ENCODE measurements at regions not wholly inside any gene's neighbourhood (a gene's known extent, or its start where the extent isn't known, plus 50 kb on each side); places are given as distances from the start of the nearest gene placed in this dataset.

GRCh38 chr13:47168066-47168465 is 271.2 kb upstream of the HTR2A start:
- intact Hi-C loops (cut with DNase I): no loop called here
- no peaks in the 10 kb centered on the region for H3K27me3 ChIP-seq
- H3K4me1 ChIP-seq: no peaks in the 10 kb centered on the region
- DNase-seq: no peak
- no peak for TF ChIP-seq CTCF (IDR thresholded peaks at IDR 0.05)
- H3K4me3 ChIP-seq: no peak overlapping the region
- H3K27ac ChIP-seq: no peak overlapping the region
- H3K36me3 ChIP-seq: no peaks in the 10 kb centered on the region
- no peaks in the 10 kb centered on the region for H3K9me3 ChIP-seq
- no peak overlapping the region for H3K9ac ChIP-seq (ENCODE audit: low read depth in 2 of 2, low read length in 2 of 2)

GRCh38 chr13:47166336-47166735 is 269.5 kb upstream of the HTR2A start:
- Histone ChIP-seq H3K27me3 (no peaks in the 10 kb centered on the region), H3K9me3 (no peaks in the 10 kb centered on the region), H3K4me3 (no peak overlapping the region), H3K36me3 (no peaks in the 10 kb centered on the region), H3K4me1 (no peaks in the 10 kb centered on the region), H3K9ac (ENCODE audit: low read depth in 2 of 2, low read length in 2 of 2) (no peak overlapping the region), H3K27ac (no peak overlapping the region)
- TF ChIP-seq CTCF (IDR thresholded peaks at IDR 0.05): no peak
- no peak for DNase-seq
- intact Hi-C loops (cut with DNase I): no loop called here

- Histone ChIP-seq H3K36me3 (no peaks in the 10 kb centered on the region), H3K9me3 (no peaks in the 10 kb centered on the region), H3K4me1 (no peaks in the 10 kb centered on the region), H3K9ac (ENCODE audit: low read depth in 2 of 2, low read length in 2 of 2) (no peak overlapping the region), H3K4me3 (no peak overlapping the region), H3K27ac (no peak overlapping the region), H3K27me3 (no peaks in the 10 kb centered on the region)
- no peak for DNase-seq
- no peak for TF ChIP-seq CTCF (IDR thresholded peaks at IDR 0.05)
- intact Hi-C loops (cut with DNase I): no loop called here
Observed at GRCh38 chr13:47159853-47160550, 263.1 kb upstream of the HTR2A start.

GRCh38 chr13:47158593-47158992 is 261.7 kb upstream of the HTR2A start:
- no peaks in the 10 kb centered on the region for H3K36me3 ChIP-seq
- H3K9me3 ChIP-seq: no peaks in the 10 kb centered on the region
- no peaks in the 10 kb centered on the region for H3K4me1 ChIP-seq
- DNase-seq: no peak
- no peak overlapping the region for H3K9ac ChIP-seq (ENCODE audit: low read depth in 2 of 2, low read length in 2 of 2)
- H3K4me3 ChIP-seq: no peak overlapping the region
- no peak for TF ChIP-seq CTCF (IDR thresholded peaks at IDR 0.05)
- no peaks in the 10 kb centered on the region for H3K27me3 ChIP-seq
- H3K27ac ChIP-seq: no peak overlapping the region
- intact Hi-C loops (cut with DNase I): no loop called here

GRCh38 chr13:47148543-47148942 is 251.7 kb upstream of the HTR2A start:
- TF ChIP-seq CTCF (IDR thresholded peaks at IDR 0.05): no peak
- H3K9ac ChIP-seq (ENCODE audit: low read depth in 2 of 2, low read length in 2 of 2): no peak overlapping the region
- H3K27me3 ChIP-seq: no peaks in the 10 kb centered on the region
- no peaks in the 10 kb centered on the region for H3K9me3 ChIP-seq
- H3K36me3 ChIP-seq: no peaks in the 10 kb centered on the region
- H3K4me3 ChIP-seq: no peak overlapping the region
- no peaks in the 10 kb centered on the region for H3K4me1 ChIP-seq
- H3K27ac ChIP-seq: no peak overlapping the region
- intact Hi-C loops (cut with DNase I): no loop called here
- no peak for DNase-seq

Data from colonic mucosa (tissue), 4 donors.